HG03039 (cell line): ENCODE measurements at regions not wholly inside any gene's neighbourhood (a gene's known extent, or its start where the extent isn't known, plus 50 kb on each side); places are given as distances from the start of the nearest gene placed in this dataset.
A peak's percentile ranks its signal among the peaks of the same experiment; 100 is the strongest.

Experiments used
- ATAC-seq: cut with Tn5 transposase; IDR thresholded peaks from one replicate; pipeline ENCODE4 v1.9.1; 2021; ENCODE audit warnings: mild to moderate bottlenecking, moderate library complexity; ENCODE audit not compliant: unreplicated experiment

GRCh38 chr20:51335329-51335841, 207.1 kb downstream of the NFATC2 start:
- no peak for ATAC-seq

- ATAC-seq, result no peak
Observed at GRCh38 chr20:51334609-51335008, 207.9 kb downstream of the NFATC2 start.

- no peak for ATAC-seq
Observed at GRCh38 chr20:51333971-51334370, 208.5 kb downstream of the NFATC2 start.

GRCh38 chr20:51333446-51333845, 209.1 kb downstream of the NFATC2 start:
- no peak for ATAC-seq

GRCh38 chr20:51331481-51331880, 211.0 kb downstream of the NFATC2 start:
- no peak for ATAC-seq

GRCh38 chr20:51329845-51330244, 212.7 kb downstream of the NFATC2 start:
- ATAC-seq, result no peak

- ATAC-seq, result no peak
Observed at GRCh38 chr20:51327251-51327841, 215.2 kb downstream of the NFATC2 start.

- no peak for ATAC-seq
Observed at GRCh38 chr20:51326201-51326819, 216.2 kb downstream of the NFATC2 start.

GRCh38 chr20:51322164-51322707, 220.3 kb downstream of the NFATC2 start:
- ATAC-seq, result no peak

- ATAC-seq, result no peak
Observed at GRCh38 chr20:51321343-51322163, 221.0 kb downstream of the NFATC2 start.

- no peak for ATAC-seq
Observed at GRCh38 chr20:51319522-51319921, 223.0 kb downstream of the NFATC2 start.

GRCh38 chr20:51318058-51318949, 224.2 kb downstream of the NFATC2 start:
- ATAC-seq, result no peak

- ATAC-seq, result no peak
Observed at GRCh38 chr20:51315390-51315789, 227.1 kb downstream of the NFATC2 start.

GRCh38 chr20:51313358-51313827, 229.1 kb downstream of the NFATC2 start:
- ATAC-seq, result no peak

GRCh38 chr20:51312480-51312783, 230.1 kb downstream of the NFATC2 start:
- no peak for ATAC-seq

GRCh38 chr20:51311636-51312479, 230.7 kb downstream of the NFATC2 start:
- no peak for ATAC-seq

- no peak for ATAC-seq
Observed at GRCh38 chr20:51310216-51310615, 232.3 kb downstream of the NFATC2 start.

- no peak for ATAC-seq
Observed at GRCh38 chr20:51309128-51309527, 233.4 kb downstream of the NFATC2 start.

GRCh38 chr20:51306521-51307358, 235.8 kb downstream of the NFATC2 start:
- ATAC-seq, result peak; percentile 70
